ENCODE measurements at regions not wholly inside any gene's neighbourhood (a gene's known extent, or its start where the extent isn't known, plus 50 kb on each side); places are given as distances from the start of the nearest gene placed in this dataset.
A peak's percentile ranks its signal among the peaks of the same experiment; 100 is the strongest.

DNA sequence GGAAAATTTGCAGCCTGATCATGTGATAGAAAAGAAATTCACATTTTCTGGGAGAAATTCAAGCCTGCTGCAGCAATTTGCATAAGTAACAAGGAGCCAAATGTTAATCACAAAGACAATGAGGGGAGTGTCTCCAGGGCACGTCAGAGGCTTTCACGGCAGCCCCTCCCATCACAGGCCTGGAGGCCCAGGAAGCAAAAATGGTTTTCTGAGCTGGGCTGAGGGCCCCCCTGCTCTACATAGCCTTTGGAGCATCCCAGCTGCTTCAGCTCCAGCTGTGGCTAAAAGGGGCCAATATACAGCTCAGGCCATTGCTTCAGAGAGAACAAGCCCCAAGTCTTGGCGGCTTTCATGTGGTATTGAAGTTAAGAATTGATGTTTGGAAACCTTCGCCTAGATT is 445.3 kb upstream of the ZEB2 start:
- no peak for DNase-seq (ENCODE audit: low read depth, low spot score)

DNA sequence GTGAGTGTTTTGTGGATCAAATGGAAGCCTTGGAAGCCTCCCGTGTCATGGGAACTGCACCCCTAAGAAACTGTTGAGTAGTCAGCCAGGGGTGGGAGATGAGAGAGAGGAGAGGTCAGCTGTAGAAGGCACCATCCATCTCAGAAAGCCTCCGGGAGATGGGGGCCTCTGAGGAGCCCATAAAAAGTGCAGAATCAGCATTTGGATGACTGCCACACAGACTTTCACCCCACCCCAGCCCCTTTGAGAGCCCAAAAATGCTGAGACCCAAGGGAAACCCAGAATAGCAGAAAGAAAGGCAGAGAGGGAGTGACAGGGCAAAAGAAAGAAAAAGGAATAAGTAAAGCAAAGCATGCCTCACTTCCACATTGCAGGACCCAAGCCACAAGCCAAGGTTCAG is 443.1 kb upstream of the ZEB2 start:
- no peak for DNase-seq (ENCODE audit: low read depth, low spot score)

DNA sequence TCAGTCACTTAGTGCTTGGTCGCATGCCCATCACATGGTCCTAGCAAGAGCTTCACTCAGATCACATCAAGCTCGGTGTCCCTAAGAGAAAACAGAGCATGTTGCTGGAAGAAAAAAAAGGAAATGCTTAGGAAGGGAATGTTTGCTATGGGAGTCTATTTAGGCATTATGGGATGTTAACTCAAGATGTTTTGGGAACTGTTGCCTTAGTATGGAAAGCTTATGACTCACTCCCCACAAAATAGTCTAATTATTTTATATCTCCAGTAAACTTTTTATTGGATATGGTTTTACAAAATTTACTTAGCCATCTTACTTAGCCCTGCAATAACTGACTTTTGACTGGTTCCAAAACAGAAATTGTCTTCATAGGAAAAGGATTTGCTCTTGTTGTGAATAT is 439.5 kb upstream of the ZEB2 start:
- DNase-seq (ENCODE audit: low read depth, low spot score): no peak

DNA sequence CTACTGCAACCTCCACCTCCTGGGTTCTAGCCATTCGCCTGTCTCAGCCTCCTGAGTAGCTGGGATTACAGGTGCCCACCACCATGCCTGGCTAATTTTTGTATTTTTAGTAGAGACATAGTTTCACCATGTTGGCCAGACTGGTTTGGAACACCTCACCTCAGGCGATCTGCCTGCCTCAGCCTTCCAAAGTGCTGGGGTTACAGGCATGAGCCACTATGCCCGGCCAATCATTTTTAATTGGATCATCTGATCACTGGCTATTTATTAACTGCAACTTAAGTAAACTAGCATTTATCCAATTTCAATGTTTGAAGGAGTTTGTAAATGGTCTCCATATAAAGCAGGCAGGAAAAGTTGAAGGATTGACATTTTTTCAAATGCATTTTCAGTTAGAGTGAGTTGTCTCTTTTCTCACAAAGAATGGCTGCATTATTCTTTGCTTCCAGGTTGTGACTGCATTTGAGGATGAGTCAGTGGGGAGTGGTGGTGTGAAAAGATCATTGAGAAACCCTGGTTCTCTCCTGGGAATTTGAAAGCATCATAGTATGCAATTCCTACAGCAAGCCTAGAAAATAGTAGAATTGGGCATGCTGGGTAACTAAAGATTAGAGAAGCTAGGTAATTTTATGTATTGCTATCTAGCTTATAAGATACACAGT is 431.1 kb upstream of the ZEB2 start:
- DNase-seq (ENCODE audit: low read depth, low spot score): peak; percentile 48

DNA sequence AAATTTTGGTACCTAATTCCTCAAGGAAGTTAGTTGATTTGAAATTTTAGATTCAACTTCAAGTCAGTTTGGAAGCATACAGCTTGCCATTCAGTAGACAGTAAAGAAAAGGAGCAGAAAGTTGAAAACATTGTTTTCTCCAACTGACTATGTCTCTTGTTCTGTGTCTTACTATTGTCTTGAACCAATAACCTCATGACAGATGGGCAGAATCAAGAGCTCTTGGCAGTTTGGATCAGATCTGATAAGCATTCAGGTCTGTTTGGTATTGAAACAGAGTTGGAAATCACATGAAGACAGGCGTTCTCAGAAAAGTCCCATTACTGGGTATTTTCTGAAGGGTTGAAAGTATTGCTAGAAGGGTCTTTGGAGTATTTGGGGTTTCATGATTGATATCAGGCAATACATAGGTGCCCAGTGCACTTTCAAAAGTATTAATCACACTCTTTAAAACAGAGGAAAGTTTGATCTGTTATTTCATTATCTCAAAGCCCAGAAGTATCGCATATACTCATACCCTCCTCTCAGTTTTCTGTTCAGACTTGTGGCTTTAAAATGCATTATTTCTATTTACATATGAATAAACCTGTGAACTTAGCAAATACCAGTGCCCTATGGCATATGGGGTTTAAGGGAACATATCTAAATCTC is 428.4 kb upstream of the ZEB2 start:
- no peak for DNase-seq (ENCODE audit: low read depth, low spot score)

DNA sequence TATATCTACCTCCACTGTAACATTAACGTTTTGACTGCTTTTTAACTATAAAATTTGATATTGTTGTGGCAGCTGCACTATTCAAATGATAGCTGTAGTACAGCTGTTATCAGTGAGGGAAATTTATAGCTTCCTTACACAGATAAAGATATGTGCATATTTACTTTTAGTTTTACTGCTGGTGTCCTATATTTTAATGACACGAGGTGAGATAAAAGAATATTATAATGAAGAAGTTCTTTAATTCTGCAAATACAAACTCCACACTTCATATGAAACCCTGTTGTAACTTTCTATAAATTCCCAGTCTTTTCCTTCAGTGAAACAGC is 427.8 kb upstream of the ZEB2 start:
- DNase-seq (ENCODE audit: low read depth, low spot score): no peak

DNA sequence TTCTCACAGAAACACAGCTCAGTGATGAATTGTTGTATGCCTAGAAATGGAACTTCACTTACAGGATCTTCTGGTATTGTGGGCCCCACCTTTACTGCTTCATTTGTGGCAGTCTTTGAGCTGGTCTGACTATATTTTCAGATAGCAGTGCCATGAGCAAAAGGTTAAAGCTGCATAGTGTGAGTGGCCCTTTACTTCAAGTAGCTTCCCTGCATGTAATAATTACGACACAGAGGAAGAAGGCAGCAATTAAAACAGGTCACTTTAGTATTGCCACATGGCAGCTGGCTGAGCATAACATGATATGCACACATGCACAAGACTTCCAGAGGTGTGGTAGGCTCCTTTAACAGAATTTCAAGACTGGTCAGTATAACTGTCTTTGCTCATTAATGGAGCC is 426.3 kb upstream of the ZEB2 start:
- no peak for DNase-seq (ENCODE audit: low read depth, low spot score)

DNA sequence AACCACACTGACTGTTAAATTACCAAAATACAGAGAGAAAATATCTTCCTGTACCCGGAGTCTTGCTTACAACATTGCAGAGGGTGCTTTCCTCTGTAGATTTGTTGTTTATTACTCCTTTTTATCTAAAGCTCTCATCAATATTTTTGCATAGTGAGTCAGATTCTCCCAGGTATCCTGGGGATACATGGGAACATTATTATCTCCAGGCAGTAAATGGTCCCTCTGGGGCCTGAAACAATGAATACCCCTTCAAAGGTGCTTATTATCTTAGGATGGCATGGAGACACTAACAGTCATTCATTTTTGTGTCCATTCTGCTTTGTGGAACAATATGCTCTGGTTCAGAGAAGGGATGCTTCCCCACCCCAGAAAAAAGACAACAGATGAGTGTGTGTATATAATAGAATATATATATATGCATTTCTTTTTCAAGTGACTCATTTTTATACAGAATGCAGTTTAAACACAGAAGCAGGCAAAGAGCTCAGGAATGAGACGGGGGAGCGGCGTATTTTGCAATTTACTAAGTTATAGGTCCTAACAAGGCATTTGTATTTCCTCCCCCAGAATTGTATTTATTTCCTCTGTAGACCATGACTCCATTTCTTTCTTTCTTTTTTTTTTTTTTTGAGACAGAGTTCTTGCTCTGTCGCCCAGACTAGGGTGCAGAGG is 424.8 kb upstream of the ZEB2 start:
- no peak for DNase-seq (ENCODE audit: low read depth, low spot score)

DNA sequence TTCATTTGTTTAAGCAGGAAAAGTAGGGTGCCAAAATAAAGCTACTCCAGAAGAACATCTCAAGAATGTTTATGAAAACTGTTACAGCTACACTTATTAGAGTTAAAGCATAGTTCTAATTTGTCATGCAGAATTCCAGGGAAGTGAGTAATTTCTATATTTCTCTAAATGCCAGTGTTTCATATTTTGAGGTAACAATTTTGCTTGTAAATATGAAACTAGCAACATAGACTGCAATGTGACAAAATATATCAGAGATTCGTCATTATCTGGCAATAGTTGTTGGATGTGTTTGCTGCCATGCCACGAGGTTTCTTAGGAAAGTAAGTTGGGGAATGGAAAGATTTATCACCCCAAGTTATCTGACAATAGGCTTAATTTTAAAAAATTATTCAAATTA is 424.1 kb upstream of the ZEB2 start:
- peak; percentile 23 for DNase-seq (ENCODE audit: low read depth, low spot score)

DNA sequence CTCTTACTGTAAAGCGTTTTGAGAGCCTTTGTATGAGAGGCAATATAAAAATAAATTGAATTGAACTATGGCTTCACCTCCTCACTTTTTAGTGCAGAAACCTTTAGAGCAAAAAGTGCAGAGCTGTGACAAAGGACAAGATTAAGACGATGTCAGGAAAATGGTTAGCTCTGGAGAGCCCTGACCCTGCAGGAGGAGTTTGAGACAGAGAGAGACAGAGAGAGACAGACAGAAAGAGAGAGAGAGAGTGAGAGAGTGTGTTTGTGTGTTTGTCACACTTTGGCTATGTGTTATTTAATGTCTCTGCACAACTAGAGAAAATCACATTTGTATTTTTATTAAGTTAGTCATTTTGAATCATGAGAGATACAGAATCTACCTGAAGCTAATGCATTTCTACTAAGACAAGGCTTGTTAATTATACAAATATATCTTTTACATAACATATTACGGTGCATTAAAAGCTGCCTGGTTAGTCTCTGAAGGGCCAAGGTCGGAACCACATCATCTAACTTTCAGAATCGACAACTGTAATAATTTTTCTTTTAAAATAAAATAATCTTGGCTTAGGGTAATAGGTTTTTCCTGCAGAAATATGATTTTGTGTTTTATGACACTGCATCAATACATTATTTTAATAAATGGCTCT is 423.5 kb upstream of the ZEB2 start:
- no peak for DNase-seq (ENCODE audit: low read depth, low spot score)

DNA sequence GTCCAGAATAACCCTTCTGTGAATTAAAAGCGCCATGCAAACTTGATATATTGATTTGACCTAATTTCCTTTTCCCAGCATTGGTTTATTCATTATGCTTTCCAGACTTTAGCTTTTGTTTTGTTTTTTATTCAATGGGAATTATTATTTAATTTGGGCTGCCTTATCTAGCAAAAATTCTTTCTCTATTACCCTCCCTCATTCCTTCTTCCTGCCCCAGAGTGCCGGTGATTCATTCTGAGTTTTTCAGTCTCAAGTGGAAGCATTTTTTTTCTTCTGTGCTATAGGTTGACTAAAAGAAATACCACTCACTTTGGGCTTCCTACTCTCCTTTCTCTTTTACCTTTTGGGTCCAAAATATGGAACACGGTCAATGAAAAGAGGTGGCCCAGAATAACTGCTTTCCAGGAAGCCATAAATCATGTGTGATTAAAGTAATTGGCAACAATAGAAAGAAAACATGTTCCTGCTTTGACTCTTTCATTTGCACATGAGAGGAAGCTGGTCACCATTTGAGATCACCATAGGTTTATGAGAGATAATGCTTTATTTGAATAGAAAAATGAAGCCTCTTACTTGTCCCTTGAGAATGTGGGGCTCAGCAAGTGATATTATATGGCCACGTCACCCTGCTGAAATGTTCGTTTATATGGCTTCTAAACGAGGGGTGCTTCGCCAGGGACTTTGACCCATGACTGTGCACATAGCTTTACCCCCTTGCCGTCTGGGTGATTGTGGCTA is 422.8 kb upstream of the ZEB2 start:
- DNase-seq (ENCODE audit: low read depth, low spot score): peak; percentile 62

DNA sequence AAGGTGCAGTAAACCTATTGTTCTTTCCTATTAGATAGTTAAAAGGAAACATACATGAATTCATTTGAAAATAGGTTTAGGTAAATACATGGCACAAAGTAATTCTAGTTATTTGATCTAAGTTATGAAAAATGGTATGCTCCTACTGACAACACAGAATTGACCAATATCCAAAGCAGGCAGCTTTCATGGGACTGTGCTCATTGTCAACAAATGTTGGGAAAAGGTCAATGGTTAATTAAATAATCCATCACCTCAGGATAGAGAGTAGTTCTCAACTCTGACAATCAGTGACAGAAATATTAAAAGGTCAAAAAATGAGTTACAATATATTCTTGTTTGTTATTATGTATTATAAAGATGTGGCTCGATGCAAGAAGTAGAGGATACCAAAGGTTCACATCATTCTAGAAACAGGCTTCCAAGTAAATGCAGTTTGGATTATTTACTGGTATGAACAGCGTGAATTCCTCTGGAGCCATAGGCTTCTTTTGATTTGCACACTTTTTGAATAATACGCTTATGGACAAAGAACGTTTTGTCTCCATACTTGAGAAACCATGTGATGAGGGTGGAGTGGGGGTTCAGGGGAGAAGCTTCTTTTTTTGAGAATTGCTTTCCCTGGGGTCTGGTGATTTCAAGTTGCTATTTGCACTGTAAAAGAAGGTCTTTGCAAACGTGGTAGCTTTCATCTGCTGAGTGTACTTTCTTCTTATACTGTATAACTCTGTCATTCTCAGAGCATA is 422.0 kb upstream of the ZEB2 start:
- no peak for DNase-seq (ENCODE audit: low read depth, low spot score)

DNA sequence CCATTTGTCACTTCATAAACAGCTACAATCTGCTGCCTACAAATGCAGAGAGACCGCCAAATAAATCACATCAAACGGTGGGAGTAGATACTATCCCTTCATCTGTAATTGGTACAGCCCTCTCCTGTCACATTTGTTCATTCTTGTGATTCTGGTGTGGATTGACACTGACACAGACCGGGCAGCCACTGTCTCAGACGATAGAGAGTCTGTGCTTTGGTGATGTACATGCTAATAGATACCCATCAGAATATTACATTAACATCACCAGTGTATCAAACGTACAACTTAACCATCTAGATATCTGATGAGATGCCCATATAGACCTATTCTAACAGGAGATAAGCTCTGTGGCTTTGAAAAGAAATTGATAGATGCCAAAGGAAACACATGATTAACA is 419.7 kb upstream of the ZEB2 start:
- no peak for DNase-seq (ENCODE audit: low read depth, low spot score)

DNA sequence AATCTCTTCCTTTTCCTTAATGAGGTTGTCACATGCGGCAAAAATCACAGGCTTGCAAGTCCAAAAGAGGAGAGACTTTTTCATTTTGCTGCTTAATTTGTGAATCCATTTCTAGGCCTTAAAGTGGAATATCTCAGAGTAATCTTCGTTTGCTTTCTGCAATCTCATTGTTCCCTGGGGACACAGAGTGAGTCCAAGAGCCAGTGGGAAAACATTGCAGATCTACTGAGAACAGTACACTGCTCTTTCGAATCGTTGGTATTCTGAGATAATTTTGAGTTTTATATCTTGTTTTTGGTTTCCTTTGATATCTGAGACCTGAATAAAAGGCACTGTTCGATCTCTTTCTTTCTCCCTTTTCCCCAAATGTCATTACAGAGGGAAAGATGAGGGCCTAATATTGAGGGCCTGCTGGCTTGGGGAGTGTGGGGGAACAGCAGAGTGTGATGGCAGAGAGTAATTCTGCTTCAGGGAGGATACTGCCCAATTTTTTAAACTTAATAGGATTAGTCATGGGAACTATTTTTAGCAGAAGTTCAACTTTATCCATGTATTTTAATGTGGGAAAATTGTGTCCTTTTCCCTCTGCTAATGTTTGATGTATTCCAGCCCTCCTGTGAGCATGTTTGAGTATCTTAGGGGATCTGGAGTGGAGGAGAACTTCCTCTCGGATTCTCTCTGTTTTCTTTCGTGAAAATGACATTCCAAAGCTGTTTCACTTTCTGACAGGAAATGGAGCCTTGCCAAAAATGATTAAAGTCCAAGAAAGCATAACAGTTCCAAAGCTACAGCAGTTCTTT is 418.2 kb upstream of the ZEB2 start:
- DNase-seq (ENCODE audit: low read depth, low spot score): peak; percentile 72

DNA sequence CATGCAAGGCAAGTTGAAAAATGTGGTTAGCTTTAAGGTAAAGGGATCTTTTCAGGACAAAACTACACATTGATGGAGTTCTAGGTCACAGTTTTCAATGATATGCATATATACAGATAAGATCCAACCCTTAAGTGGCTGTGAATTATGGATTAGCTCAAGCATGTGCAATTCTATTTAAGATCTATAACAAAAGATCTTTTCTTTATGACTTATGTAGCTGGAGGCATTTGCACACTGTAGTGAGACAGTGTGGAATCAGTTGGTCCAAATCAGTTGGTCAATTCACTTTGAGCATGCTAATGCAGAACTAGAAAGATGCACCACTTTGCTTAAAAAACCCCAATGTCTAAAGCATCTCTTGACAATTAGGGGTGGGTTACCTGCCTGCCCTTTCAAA is 417.1 kb upstream of the ZEB2 start:
- no peak for DNase-seq (ENCODE audit: low read depth, low spot score)

DNA sequence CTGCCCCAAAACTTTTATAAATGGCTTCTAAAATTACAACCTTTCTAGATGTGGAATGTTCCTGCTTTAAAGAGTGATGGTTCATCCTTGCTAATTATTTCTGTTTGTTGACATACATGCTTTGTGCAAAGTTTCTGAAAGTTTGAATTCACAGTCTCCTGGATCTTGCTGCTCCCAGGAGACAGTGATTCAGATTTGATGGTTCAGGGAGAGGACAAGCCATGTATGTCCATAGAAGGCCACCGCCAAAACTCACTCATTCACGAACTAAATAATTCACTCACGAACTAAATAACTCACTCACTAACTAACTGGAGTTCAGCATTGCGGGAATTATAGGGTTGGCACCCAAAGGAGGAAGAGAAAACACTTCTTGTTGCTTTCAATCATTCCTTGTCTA is 416.5 kb upstream of the ZEB2 start:
- no peak for DNase-seq (ENCODE audit: low read depth, low spot score)

DNA sequence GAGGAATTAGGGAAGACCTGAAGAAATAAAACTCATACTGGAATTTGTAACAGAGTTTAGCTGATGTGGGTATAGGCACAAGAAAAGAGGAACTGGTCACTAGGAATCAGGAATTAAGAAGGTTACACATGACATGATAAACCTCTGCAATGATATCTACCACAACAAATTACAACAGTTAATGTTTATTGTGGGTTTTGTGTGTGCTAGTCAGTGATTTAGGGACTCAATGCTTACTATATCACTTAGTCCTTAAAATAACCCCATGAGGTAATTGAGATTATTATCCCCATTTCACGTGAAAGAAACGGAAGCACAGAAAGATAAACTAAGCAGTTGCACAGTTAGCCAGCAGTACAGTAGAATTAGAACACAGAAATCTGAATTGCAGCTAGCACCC is 415.8 kb upstream of the ZEB2 start:
- no peak for DNase-seq (ENCODE audit: low read depth, low spot score)

DNA sequence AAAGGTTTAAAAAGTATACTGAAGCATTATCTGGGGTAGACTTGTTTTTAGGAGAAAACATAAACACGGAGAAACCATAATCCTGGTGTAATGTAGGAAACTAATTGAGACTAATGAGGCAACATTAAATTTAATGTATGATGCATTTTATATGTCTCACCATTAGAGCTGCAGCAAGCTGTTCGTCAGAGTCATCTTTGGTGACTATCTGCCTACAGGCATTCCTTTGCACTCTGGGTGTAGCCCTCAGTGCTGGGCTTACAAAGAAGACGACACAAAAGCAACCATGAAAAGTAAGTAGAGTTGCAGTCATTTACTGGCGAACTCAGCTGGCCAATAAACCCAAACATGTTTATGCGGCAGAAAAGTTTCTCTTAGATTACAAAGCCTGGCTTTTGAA is 415.3 kb upstream of the ZEB2 start:
- DNase-seq (ENCODE audit: low read depth, low spot score): no peak

DNA sequence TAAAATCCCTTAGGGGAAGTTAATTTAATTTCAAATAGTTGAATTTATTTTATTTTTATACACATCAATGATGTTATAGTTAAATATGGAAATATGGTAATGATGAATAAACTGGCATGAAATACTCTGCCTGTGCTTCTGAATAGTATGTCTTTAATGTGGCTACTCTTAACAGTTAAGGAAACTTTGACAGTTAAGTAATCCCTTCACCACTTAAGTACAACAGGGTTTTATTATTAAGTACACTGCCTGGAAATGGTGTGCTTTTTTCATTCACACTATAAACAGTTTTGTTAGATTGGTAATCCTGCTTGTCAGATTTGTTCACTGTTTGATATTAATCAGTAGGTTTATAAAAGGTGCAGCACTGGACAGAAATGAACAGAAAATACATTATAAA is 412.0 kb upstream of the ZEB2 start:
- DNase-seq (ENCODE audit: low read depth, low spot score): no peak

DNA sequence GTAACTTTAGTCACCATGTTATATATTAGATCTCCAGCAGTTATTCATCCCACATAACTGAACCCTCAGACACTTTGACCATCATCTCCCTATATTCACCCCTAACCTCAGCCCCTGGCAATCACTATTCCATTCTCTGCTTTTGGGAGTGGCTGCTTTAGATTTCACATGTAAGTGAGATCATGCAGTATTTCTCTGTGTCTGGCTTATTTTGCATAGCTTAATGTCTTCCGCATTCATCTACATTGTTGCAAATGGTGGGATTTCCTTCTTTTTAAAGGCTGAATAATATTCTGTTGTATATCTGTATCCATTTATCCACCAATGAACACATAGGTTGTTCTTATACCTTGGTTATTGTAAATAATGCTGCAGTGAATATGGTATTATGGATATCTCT is 411.6 kb upstream of the ZEB2 start:
- no peak for DNase-seq (ENCODE audit: low read depth, low spot score)

DNA sequence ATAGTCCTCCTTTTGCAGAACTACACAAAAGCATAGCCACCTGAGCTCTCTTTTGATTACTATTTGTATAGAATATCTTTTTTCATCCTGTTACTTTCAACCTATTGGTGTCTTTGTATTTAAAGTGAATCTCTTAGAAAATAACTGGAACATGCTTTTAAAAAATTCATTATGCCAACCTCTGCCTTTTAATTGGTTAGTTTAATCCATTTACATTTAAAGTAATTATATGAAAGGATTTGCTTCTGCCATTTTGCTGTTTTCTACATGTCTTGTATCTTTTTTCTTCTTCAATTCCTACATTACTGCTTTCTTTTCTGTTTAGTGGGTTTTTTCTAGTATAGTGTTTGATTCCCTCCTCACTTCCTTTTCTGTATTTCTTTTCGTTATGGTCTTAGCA is 407.5 kb upstream of the ZEB2 start:
- no peak for DNase-seq (ENCODE audit: low read depth, low spot score)

Measured in astrocyte of the hippocampus (primary cell).